ENCODE measurements at regions not wholly inside any gene's neighbourhood (a gene's known extent, or its start where the extent isn't known, plus 50 kb on each side); places are given as distances from the start of the nearest gene placed in this dataset.
"Not testable (repeated sequence)": the region's sequence is repeated elsewhere in the genome, so short reads cannot be mapped to it uniquely, and the experiment has no call there.

DNA sequence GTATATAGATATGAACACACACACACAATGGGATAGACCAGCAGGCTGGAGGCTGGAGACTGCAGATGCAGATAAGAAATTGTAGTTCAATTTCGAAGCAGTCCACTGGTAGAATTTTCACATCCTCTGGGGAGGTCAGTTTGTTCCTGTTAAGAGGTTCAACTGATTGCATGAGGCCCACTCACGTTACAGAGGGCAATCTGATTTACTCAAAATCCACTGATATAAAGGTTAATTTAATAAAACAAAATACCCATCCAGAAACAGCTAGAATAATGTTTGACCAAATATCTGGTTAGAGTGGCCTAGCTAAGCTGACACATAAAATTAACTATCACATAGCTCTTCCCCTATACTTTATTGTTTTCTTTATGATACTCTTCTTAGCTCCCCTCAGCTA is 162.9 kb upstream of the SMIM30 start:
- H3K27ac Mint-ChIP-seq (ENCODE audit: unreplicated experiment), result no peak overlapping the region
- peaks cover 5% of the 10 kb centered on the region for H3K9me3 Mint-ChIP-seq (ENCODE audit: low read depth, unreplicated experiment)
- no peak for TF ChIP-seq CTCF (IDR thresholded peaks at IDR 0.05; ENCODE audit: unreplicated experiment)
- no peaks in the 10 kb centered on the region for H3K4me1 Mint-ChIP-seq (ENCODE audit: low read depth, unreplicated experiment)
- DNase-seq, result no peak
- no peaks in the 10 kb centered on the region for H3K27me3 Mint-ChIP-seq (ENCODE audit: unreplicated experiment)
- no peaks in the 10 kb centered on the region for H3K36me3 Mint-ChIP-seq (ENCODE audit: insufficient read depth, unreplicated experiment)
- intact Hi-C loops (cut with micrococcal nuclease; ENCODE audit: unreplicated experiment), result loop anchor here (10.0 kb wide), 1 partner anchor 144 kb away; no protein-coding TSS in a partner anchor
- CTCF ChIA-PET, result no interaction called here
- H3K4me3 Mint-ChIP-seq (ENCODE audit: low read depth, unreplicated experiment), result no peak overlapping the region
- no TSS peak for BruUV-seq (replicated peaks)

DNA sequence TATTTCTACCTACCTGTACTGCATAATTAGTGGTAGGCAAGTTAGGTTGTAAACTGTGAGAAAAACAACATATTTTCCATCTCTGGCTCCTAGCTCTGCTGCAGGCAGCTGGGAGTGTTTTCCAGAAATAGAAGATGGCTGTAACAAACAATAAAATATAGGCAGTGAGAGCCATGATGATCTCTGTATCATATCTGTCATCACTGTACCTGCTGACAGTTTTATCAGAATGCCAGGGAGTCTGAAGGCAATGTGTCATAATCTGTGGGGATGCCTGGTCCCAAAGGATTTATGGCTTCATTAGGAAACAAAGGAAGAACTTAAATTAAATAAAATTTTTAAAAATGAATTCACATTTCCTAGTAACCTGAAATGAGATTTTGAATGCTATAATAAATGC is 160.9 kb upstream of the SMIM30 start:
- no peak overlapping the region for H3K4me3 Mint-ChIP-seq (ENCODE audit: low read depth, unreplicated experiment)
- CTCF ChIA-PET, result no interaction called here

DNA sequence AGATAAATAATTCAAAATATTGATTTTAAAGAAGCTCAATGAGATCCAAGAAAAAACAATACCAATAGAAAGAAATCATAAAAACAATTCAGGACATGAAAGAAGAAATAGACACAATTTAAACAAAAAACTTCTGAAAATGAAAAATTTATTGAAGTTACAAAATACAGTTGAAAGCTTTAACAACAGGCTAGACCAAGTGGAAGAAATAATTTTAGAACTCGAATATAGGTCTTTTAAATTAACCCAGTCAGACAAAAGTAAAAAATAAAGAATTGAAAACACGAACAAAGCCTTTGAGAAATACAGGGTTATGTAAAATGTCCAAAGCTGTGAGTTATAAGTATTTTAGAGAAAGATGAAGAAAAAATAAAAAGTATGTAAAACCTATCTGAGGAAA is 152.4 kb upstream of the SMIM30 start:
- intact Hi-C loops (cut with micrococcal nuclease; ENCODE audit: unreplicated experiment), result no loop called here
- H3K9me3 Mint-ChIP-seq (ENCODE audit: low read depth, unreplicated experiment), result peaks cover 7% of the 10 kb centered on the region
- TF ChIP-seq CTCF (IDR thresholded peaks at IDR 0.05; ENCODE audit: unreplicated experiment), result no peak

More for the DNA sequence above, 160.9 kb upstream of the SMIM30 start:
- Mint-ChIP-seq H3K4me1 (ENCODE audit: low read depth, unreplicated experiment) (no peaks in the 10 kb centered on the region), H3K27me3 (ENCODE audit: unreplicated experiment) (no peaks in the 10 kb centered on the region), H3K36me3 (ENCODE audit: insufficient read depth, unreplicated experiment) (no peaks in the 10 kb centered on the region), H3K27ac (ENCODE audit: unreplicated experiment) (no peak overlapping the region), H3K9me3 (ENCODE audit: low read depth, unreplicated experiment) (peaks cover 5% of the 10 kb centered on the region)
- intact Hi-C loops (cut with micrococcal nuclease; ENCODE audit: unreplicated experiment), result no loop called here
- DNase-seq, result no peak
- TF ChIP-seq CTCF (IDR thresholded peaks at IDR 0.05; ENCODE audit: unreplicated experiment), result no peak
- no TSS peak for BruUV-seq (replicated peaks)

GRCh38 chr7:113269592-113269991 is 151.2 kb upstream of the SMIM30 start:
- H3K27me3 Mint-ChIP-seq (ENCODE audit: unreplicated experiment); intact Hi-C loops (cut with micrococcal nuclease; ENCODE audit: unreplicated experiment); H3K4me1 Mint-ChIP-seq (ENCODE audit: low read depth, unreplicated experiment); H3K4me3 Mint-ChIP-seq (ENCODE audit: low read depth, unreplicated experiment); H3K36me3 Mint-ChIP-seq (ENCODE audit: insufficient read depth, unreplicated experiment); BruUV-seq (replicated peaks); DNase-seq; H3K9me3 Mint-ChIP-seq (ENCODE audit: low read depth, unreplicated experiment); H3K27ac Mint-ChIP-seq (ENCODE audit: unreplicated experiment); CTCF ChIA-PET: not testable (repeated sequence)

More for the DNA sequence above, 152.4 kb upstream of the SMIM30 start:
- Mint-ChIP-seq H3K27ac (ENCODE audit: unreplicated experiment) (no peak overlapping the region), H3K4me3 (ENCODE audit: low read depth, unreplicated experiment) (no peak overlapping the region), H3K27me3 (ENCODE audit: unreplicated experiment) (no peaks in the 10 kb centered on the region), H3K36me3 (ENCODE audit: insufficient read depth, unreplicated experiment) (no peaks in the 10 kb centered on the region), H3K4me1 (ENCODE audit: low read depth, unreplicated experiment) (no peaks in the 10 kb centered on the region)
- BruUV-seq (replicated peaks), result no TSS peak
- DNase-seq, result no peak
- CTCF ChIA-PET, result no interaction called here

- Mint-ChIP-seq H3K4me3 (ENCODE audit: low read depth, unreplicated experiment) (no peak overlapping the region), H3K9me3 (ENCODE audit: low read depth, unreplicated experiment) (peaks cover 9% of the 10 kb centered on the region), H3K27me3 (ENCODE audit: unreplicated experiment) (no peaks in the 10 kb centered on the region), H3K27ac (ENCODE audit: unreplicated experiment) (no peak overlapping the region), H3K36me3 (ENCODE audit: insufficient read depth, unreplicated experiment) (no peaks in the 10 kb centered on the region), H3K4me1 (ENCODE audit: low read depth, unreplicated experiment) (no peaks in the 10 kb centered on the region)
- DNase-seq, result no peak
- CTCF ChIA-PET, result no interaction called here
- no TSS peak for BruUV-seq (replicated peaks)
- TF ChIP-seq CTCF (IDR thresholded peaks at IDR 0.05; ENCODE audit: unreplicated experiment), result no peak
- intact Hi-C loops (cut with micrococcal nuclease; ENCODE audit: unreplicated experiment), result no loop called here
Measured at GRCh38 chr7:113268757-113269156, 150.4 kb upstream of the SMIM30 start.

Data from Calu3 (cell line).